Left lobe of liver (tissue), 2 donors: ENCODE measurements at regions not wholly inside any gene's neighbourhood (a gene's known extent, or its start where the extent isn't known, plus 50 kb on each side); places are given as distances from the start of the nearest gene placed in this dataset.

ENCODE experiments used
- ATAC-seq: fragments of 200-7000 bp; cut with Tn5 transposase; one replicate; pipeline ENCODE4 v1.9.1; 2020; ENCODE audit warnings: mild to moderate bottlenecking, moderate library complexity
- DNase-seq: peaks from one replicate; pipeline ENCODE4 v3.0.0-alpha.2; 2020; ENCODE audit warnings: low spot score
- donor health status: DM: no; HTN: no; CAD: no; lungs with moderate emphysema.
- donor health status: DM: no; HTN: yes; CAD: no.

DNA sequence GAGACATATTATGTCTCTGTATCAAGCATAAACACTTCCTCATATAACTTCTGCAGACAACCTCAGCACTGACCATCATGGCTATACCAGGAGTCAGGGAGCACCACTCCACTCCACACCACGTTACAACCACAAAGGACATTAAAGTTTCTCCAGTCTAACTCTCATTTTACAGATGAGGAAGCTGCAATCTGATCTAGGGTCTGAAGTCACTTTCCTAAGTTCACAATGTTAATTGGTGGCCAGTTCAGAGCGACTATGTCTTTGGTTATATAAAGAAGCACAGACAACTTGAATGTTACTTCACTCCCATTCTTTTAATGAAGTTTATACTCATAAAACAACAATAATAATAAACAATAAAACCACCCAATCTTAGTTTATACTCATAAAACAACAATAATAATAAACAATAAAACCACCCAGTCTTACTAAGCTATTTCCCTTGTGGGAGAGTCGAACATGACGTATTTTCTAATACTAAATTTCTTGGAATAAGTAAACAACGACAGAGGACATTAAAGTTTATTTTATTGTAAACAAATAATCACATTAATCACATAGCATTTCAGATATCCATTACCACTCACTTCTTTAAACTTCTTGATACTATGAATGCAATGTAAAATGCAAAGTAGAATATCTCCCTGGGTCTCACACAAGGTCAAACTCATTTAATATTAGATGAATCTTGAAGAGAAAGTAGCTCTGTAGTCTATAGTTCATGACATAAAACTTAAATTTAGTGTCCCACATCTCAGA lies 72.4 kb upstream of the SSTR1 start:
- DNase-seq (no peak), ATAC-seq (no peak)

GRCh38 chr14:38137005-38137404 lies 70.7 kb upstream of the SSTR1 start:
- DNase-seq (no peak), ATAC-seq (no peak)

- no peak for ATAC-seq
These were observed 69.1 kb upstream of the SSTR1 start for GRCh38 chr14:38138473-38139138.

GRCh38 chr14:38139926-38140325 lies 67.8 kb upstream of the SSTR1 start:
- no peak for DNase-seq
- ATAC-seq = no peak

More at GRCh38 chr14:38138473-38139138, 69.1 kb upstream of the SSTR1 start:
- no peak for DNase-seq

DNA sequence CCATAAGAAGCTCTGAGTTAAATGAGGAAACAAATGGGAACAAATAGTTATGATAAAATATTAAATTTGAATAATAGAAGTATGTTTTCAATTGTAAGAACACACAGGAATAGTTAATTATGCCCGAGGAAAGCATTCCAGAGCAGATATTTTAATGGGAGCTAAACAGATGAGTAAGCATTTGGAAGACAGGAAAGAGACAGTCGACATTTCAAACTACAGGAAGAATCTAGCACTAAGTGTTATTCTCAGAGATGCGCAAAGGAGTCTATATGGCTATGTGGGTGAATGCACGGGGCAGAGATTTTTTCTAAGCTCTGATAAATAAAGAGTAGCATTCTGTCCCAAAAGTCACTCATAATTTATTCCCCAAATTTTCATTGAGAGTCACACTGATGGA lies 64.5 kb upstream of the SSTR1 start:
- DNase-seq (no peak), ATAC-seq (no peak)

GRCh38 chr14:38143659-38144505 lies 63.8 kb upstream of the SSTR1 start:
- DNase-seq (no peak), ATAC-seq (no peak)

- no peak for DNase-seq
- no peak for ATAC-seq
These were observed 62.6 kb upstream of the SSTR1 start for GRCh38 chr14:38145142-38145541.

GRCh38 chr14:38150075-38150474 lies 57.6 kb upstream of the SSTR1 start:
- DNase-seq (no peak), ATAC-seq (no peak)
